Ascending aorta (tissue), 2 donors: ENCODE measurements at regions not wholly inside any gene's neighbourhood (a gene's known extent, or its start where the extent isn't known, plus 50 kb on each side); places are given as distances from the start of the nearest gene placed in this dataset.

ENCODE experiments used
- DNase-seq, 2 donors: peaks; one replicate each; pipeline ENCODE4 v3.0.0-alpha.2; 2019; ENCODE audit warnings: low spot score in 2 of 2
- H3K27ac ChIP-seq, 2 donors: fragments of 200-600 bp; sonication (generic); one replicate each; pipeline ENCODE4 v1.5.1; 2016 to 2017; ENCODE audit warnings: mild to moderate bottlenecking in 1 of 2
- H3K27me3 ChIP-seq: fragments of 200-600 bp; sonication (generic); one replicate; pipeline ENCODE4 v1.5.1; 2017
- H3K36me3 ChIP-seq, 2 donors: fragments of 200-600 bp; sonication (generic); one replicate each; pipeline ENCODE4 v1.5.1; 2016
- H3K4me1 ChIP-seq, 2 donors: fragments of 200-600 bp; sonication (generic); one replicate each; pipeline ENCODE4 v1.5.1; 2016 to 2017; ENCODE audit warnings: mild to moderate bottlenecking in 1 of 2
- H3K4me3 ChIP-seq, 2 donors: fragments of 200-600 bp; sonication (generic); one replicate each; pipeline ENCODE4 v1.5.1; 2016 to 2017; ENCODE audit warnings: mild to moderate bottlenecking in 1 of 2
- H3K9me3 ChIP-seq, 2 donors: fragments of 200-600 bp; sonication (generic); one replicate each; pipeline ENCODE4 v1.5.1; 2016
- intact Hi-C: fragments of 100-400 bp; cut with DNase I; formaldehyde crosslinking; loops from one replicate; pipeline ENCODE4 v1.15.1; 2023
- TF ChIP-seq, protein P1 (sequence below), 3 experiments: fragments of 200-600 bp in 2 of 3; fragments of 450-650 bp in 1 of 3; sonication (generic) in 2 of 3; IDR thresholded peaks; one replicate each; pipeline ENCODE4 v1.5.1; 2016 to 2019; ENCODE audit warnings: antibody characterized with exemption in 3 of 3, mild to moderate bottlenecking in 1 of 3, moderate library complexity in 1 of 3

DNA sequence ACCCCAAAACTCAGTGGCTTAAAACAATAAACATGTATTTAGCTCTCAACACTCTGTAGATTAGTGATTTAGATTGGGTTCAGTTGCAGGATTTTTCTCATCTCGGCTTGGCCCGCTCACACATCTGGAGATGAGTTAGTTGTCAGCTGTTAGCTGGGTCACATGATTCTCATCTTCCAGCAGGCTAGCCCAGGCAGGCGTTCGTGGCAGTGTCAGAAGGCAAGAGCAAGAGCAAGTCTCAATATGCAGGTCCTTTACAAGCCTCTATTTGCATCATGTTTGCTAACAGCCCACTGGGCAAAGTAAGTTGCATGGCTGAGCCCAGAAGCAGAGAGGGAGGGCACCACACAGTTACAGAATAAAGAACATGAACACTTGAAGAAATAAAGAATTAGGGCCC is 83.6 kb upstream of the MYLIP start:
- Histone ChIP-seq H3K4me1 (no peaks in the 10 kb centered on the region), H3K27me3 (no peaks in the 10 kb centered on the region), H3K9me3 (no peaks in the 10 kb centered on the region), H3K36me3 (no peaks in the 10 kb centered on the region), H3K4me3 (no peak overlapping the region), H3K27ac (no peak overlapping the region)
- no peak for DNase-seq
- TF ChIP-seq, protein P1, sequence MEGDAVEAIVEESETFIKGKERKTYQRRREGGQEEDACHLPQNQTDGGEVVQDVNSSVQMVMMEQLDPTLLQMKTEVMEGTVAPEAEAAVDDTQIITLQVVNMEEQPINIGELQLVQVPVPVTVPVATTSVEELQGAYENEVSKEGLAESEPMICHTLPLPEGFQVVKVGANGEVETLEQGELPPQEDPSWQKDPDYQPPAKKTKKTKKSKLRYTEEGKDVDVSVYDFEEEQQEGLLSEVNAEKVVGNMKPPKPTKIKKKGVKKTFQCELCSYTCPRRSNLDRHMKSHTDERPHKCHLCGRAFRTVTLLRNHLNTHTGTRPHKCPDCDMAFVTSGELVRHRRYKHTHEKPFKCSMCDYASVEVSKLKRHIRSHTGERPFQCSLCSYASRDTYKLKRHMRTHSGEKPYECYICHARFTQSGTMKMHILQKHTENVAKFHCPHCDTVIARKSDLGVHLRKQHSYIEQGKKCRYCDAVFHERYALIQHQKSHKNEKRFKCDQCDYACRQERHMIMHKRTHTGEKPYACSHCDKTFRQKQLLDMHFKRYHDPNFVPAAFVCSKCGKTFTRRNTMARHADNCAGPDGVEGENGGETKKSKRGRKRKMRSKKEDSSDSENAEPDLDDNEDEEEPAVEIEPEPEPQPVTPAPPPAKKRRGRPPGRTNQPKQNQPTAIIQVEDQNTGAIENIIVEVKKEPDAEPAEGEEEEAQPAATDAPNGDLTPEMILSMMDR (IDR thresholded peaks at IDR 0.05): no peak
- intact Hi-C loops: no loop called here

DNA sequence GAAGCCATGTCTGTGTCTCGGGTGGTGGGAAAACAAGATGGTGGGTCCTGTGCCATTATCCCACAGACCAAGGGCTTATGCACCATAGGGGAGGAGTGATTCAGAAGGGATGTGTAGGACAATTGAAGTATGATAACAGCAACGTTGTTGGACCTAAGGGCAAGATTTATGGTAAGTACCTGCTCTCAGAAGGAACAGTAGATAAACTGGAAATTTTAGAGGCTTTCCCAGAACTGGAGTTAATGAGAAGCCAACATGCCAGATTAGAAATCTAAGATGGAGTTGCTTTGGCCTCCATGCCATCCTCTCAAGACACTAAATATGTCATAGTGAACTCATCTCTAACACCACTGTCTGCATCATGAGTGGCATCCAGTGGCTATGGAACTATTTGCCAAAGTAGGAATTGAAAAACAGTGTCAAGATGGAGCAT is 84.7 kb upstream of the MYLIP start:
- H3K4me1 ChIP-seq: no peaks in the 10 kb centered on the region
- H3K9me3 ChIP-seq: no peaks in the 10 kb centered on the region
- H3K27ac ChIP-seq: no peak overlapping the region
- no peaks in the 10 kb centered on the region for H3K27me3 ChIP-seq
- no peaks in the 10 kb centered on the region for H3K36me3 ChIP-seq
- DNase-seq: no peak
- H3K4me3 ChIP-seq: no peak overlapping the region
- intact Hi-C loops: no loop called here
- TF ChIP-seq, protein P1 (IDR thresholded peaks at IDR 0.05): no peak

DNA sequence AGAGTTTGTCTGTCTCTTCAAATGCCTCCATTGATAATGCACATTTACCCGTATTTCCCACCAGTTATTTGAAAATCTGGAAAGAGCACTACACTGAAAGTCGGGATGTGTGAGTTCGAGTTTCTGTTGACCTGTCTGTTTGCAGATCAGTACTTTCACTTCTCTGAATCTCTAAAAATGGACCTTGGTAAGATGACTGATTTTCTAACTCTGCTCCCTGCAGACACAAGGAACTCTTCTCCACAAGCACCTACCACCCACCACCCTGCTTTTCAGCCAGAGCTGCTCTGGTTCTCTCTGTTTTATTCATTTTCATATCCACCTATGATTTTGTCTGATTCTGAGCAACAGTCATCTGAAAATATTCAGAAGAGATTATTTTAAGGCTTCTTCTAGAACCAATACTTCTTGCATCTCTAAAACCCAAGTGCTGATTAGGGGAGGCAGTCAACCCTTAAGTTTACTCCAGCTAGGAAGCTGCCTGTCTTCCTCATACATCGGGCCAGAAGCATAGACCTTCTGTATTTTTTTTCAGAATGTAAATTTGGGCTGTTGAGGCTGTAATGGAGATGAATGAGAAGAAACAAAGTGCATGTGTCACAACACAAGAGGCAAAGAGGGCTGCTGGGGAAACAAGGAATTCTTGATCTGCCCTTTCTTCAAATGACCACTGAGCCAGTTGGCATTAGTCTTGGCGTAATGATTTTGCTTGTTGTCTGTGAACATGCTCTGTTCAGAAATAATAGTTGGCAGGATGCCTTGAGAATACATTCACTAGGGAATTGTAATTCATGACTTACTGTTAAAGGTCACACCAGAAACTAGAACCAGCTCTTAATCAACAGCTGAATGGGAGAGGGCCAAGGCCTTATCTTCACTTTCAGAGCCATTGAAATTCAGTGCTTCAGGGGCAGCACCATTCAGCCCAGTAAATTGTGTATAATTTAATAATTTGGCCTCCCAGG is 85.4 kb upstream of the MYLIP start:
- H3K27ac ChIP-seq: no peak overlapping the region
- DNase-seq: no peak
- no peak overlapping the region for H3K4me3 ChIP-seq
- H3K4me1 ChIP-seq: no peaks in the 10 kb centered on the region
- intact Hi-C loops: no loop called here
- H3K9me3 ChIP-seq: no peaks in the 10 kb centered on the region
- TF ChIP-seq, protein P1 (IDR thresholded peaks at IDR 0.05): no peak
- no peaks in the 10 kb centered on the region for H3K27me3 ChIP-seq
- no peaks in the 10 kb centered on the region for H3K36me3 ChIP-seq

DNA sequence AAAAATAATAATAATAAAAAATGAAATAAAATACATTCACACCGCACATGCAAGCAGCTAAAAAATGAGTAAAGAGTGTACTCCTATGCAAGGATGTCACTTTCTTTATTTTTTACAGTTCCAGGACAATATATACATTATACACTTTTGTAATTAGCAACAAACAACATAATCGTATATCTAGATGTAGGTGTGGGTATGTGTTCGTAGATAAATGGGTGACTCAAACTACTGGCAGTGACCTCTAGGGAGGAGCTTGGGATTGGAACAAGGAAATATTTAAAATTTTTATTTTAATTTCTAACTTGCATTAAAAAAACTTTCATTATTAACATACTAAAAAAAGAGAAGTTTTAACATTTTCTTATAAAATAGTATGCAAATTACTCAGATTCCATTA is 86.1 kb upstream of the MYLIP start:
- no peaks in the 10 kb centered on the region for H3K27me3 ChIP-seq
- H3K27ac ChIP-seq: no peak overlapping the region
- H3K4me3 ChIP-seq: no peak overlapping the region
- intact Hi-C loops: no loop called here
- H3K4me1 ChIP-seq: no peaks in the 10 kb centered on the region
- TF ChIP-seq, protein P1 (IDR thresholded peaks at IDR 0.05): no peak
- H3K9me3 ChIP-seq: no peaks in the 10 kb centered on the region
- no peak for DNase-seq
- no peaks in the 10 kb centered on the region for H3K36me3 ChIP-seq

DNA sequence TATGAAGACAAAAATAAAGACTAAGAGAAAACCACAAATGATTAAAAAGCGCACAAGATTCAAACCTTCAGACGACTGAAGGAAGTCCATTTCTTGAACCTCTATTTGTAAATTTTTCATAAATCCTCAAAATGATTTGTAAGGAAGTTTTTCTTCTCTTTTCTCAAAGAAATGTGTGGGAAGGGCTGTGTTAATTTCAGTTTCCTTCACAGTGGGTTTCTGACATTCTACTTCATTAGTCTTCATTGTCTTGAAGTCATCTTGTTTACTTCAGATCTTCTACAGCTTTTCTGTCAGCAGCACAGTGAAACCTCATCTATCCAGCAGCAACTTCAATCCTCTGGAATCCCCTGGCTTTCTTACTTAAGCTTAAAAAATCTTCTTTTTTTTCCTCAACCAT is 87.6 kb upstream of the MYLIP start:
- TF ChIP-seq, protein P1 (IDR thresholded peaks at IDR 0.05): no peak
- intact Hi-C loops: no loop called here
- Histone ChIP-seq H3K4me3 (no peak overlapping the region), H3K4me1 (no peaks in the 10 kb centered on the region), H3K27ac (no peak overlapping the region), H3K9me3 (no peaks in the 10 kb centered on the region), H3K36me3 (no peaks in the 10 kb centered on the region), H3K27me3 (no peaks in the 10 kb centered on the region)
- DNase-seq: no peak
